ENCODE measurements at regions not wholly inside any gene's neighbourhood (a gene's known extent, or its start where the extent isn't known, plus 50 kb on each side); places are given as distances from the start of the nearest gene placed in this dataset.

DNA sequence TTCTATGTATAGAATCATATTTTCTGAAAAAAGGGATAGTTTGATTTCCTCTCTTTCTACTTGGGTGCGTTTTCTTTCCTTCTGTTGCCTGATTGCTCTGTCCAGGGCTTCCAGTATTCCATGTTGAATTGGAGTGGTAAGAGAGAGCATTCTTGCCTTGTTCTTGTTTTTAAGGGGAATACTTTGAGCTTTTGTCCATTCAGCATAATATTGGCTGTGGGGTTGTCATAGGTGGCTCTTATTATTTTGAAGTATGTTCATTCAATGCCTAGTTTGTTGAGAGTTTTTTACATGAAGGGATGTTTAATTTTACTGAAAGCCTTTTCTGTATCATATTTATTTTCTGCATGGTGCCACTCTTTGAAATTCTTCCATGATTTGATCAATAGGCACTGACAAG, 173.5 kb upstream of the IRS2 start:
- TF ChIP-seq MAX (IDR thresholded peaks at IDR 0.05) (no peak), CHD4 (IDR thresholded peaks at IDR 0.05; ENCODE audit: borderline replicate concordance) (no peak), POLR2A (IDR thresholded peaks at IDR 0.05; ENCODE audit: low read length) (no peak), ZFP36 (IDR thresholded peaks at IDR 0.05; ENCODE audit: borderline replicate concordance, partially characterized antibody) (no peak)
- TF ChIP-seq, protein P1, sequence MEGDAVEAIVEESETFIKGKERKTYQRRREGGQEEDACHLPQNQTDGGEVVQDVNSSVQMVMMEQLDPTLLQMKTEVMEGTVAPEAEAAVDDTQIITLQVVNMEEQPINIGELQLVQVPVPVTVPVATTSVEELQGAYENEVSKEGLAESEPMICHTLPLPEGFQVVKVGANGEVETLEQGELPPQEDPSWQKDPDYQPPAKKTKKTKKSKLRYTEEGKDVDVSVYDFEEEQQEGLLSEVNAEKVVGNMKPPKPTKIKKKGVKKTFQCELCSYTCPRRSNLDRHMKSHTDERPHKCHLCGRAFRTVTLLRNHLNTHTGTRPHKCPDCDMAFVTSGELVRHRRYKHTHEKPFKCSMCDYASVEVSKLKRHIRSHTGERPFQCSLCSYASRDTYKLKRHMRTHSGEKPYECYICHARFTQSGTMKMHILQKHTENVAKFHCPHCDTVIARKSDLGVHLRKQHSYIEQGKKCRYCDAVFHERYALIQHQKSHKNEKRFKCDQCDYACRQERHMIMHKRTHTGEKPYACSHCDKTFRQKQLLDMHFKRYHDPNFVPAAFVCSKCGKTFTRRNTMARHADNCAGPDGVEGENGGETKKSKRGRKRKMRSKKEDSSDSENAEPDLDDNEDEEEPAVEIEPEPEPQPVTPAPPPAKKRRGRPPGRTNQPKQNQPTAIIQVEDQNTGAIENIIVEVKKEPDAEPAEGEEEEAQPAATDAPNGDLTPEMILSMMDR (IDR thresholded peaks at IDR 0.05), result no peak
- TF ChIP-seq, protein P2, sequence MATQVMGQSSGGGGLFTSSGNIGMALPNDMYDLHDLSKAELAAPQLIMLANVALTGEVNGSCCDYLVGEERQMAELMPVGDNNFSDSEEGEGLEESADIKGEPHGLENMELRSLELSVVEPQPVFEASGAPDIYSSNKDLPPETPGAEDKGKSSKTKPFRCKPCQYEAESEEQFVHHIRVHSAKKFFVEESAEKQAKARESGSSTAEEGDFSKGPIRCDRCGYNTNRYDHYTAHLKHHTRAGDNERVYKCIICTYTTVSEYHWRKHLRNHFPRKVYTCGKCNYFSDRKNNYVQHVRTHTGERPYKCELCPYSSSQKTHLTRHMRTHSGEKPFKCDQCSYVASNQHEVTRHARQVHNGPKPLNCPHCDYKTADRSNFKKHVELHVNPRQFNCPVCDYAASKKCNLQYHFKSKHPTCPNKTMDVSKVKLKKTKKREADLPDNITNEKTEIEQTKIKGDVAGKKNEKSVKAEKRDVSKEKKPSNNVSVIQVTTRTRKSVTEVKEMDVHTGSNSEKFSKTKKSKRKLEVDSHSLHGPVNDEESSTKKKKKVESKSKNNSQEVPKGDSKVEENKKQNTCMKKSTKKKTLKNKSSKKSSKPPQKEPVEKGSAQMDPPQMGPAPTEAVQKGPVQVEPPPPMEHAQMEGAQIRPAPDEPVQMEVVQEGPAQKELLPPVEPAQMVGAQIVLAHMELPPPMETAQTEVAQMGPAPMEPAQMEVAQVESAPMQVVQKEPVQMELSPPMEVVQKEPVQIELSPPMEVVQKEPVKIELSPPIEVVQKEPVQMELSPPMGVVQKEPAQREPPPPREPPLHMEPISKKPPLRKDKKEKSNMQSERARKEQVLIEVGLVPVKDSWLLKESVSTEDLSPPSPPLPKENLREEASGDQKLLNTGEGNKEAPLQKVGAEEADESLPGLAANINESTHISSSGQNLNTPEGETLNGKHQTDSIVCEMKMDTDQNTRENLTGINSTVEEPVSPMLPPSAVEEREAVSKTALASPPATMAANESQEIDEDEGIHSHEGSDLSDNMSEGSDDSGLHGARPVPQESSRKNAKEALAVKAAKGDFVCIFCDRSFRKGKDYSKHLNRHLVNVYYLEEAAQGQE (IDR thresholded peaks at IDR 0.05), result no peak

All from A549 (cell line).